Fibroblast of villous mesenchyme (primary cell): ENCODE measurements at regions not wholly inside any gene's neighbourhood (a gene's known extent, or its start where the extent isn't known, plus 50 kb on each side); places are given as distances from the start of the nearest gene placed in this dataset.

ENCODE experiments used
- DNase-seq: peaks from one replicate; pipeline ENCODE4 v3.0.0-alpha.2; 2010; ENCODE audit warnings: low read depth
- H3K4me3 ChIP-seq: 2 replicates; pipeline ENCODE4 v1.5.1; 2011; ENCODE audit warnings: low read depth, mild to moderate bottlenecking, low read length
- TF ChIP-seq, protein P1 (sequence below): IDR thresholded peaks from 2 replicates; pipeline ENCODE4 v1.5.1; 2012; ENCODE audit warnings: low read depth, mild to moderate bottlenecking, low read length; ENCODE audit not compliant: insufficient read depth

DNA sequence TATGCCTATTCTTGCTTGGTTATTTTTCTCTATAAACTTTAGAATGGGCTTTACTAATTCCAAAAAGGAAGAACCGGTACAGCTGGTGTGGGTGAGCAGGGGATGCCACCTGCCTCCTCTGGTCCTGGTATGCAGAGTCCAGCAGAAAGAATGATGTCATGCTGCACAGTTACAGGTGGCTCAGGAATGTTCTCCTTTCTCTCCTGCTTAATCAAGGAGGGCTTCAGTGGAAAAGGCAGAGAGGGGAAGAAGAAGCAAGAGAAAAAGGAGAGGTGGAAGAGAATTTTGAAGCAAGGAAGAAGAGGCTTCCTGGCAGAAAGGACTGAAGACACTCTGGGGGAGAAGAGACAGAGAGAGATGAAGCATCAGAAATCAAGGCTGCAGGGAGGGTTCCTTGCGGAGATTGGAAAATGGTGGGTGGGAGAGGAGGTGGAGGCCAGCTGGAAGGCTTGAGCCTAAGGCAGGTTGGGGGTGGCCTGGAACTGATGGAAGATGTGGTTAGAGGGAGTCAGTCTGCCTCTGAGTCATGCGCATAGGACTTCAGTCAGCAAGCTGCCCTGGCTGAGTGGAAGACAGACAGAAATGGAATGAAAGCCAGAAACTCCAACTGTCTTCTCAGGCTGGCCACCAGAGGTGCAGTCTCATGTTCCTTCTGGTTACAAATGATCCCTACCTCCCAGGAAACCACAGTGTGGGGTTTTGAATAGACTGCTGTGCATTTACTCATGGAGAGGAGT lies 64.6 kb upstream of the CRHR1 start:
- TF ChIP-seq, protein P1, sequence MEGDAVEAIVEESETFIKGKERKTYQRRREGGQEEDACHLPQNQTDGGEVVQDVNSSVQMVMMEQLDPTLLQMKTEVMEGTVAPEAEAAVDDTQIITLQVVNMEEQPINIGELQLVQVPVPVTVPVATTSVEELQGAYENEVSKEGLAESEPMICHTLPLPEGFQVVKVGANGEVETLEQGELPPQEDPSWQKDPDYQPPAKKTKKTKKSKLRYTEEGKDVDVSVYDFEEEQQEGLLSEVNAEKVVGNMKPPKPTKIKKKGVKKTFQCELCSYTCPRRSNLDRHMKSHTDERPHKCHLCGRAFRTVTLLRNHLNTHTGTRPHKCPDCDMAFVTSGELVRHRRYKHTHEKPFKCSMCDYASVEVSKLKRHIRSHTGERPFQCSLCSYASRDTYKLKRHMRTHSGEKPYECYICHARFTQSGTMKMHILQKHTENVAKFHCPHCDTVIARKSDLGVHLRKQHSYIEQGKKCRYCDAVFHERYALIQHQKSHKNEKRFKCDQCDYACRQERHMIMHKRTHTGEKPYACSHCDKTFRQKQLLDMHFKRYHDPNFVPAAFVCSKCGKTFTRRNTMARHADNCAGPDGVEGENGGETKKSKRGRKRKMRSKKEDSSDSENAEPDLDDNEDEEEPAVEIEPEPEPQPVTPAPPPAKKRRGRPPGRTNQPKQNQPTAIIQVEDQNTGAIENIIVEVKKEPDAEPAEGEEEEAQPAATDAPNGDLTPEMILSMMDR = peak; percentile 53
- H3K4me3 ChIP-seq = no peak overlapping the region
- DNase-seq = peak; percentile 61

- TF ChIP-seq, protein P1 = no peak
- H3K4me3 ChIP-seq = no peak overlapping the region
- DNase-seq = no peak
Observed at GRCh38 chr17:45720386-45720785, 63.7 kb upstream of the CRHR1 start.

- TF ChIP-seq, protein P1 = peak; percentile 48
- DNase-seq = peak; percentile 17
- no peak overlapping the region for H3K4me3 ChIP-seq
Observed at GRCh38 chr17:45722161-45722560, 62.0 kb upstream of the CRHR1 start.

- H3K4me3 ChIP-seq = no peak overlapping the region
- TF ChIP-seq, protein P1 = no peak
- no peak for DNase-seq
Observed at GRCh38 chr17:45729294-45729907, 54.7 kb upstream of the CRHR1 start.

DNA sequence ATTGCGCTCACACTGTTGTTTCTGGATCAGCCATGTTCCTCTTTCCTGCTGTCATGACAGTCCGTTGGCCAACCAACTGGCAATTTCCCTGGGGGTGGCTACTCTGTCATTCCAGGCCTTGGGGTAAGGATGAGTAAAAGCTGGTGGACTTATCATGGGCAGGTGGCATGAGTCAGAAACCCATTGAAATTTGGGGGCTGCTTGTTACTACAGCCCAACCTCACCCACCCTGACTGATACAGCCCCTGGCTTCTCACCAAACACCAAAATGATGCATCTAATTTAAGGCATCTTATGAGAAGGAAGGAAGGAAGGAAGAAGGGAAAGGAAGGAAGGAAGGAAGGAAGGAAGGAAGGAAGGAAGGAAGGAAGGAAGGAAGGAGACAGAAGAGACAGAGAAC lies 53.9 kb upstream of the CRHR1 start:
- H3K4me3 ChIP-seq = no peak overlapping the region
- TF ChIP-seq, protein P1 = no peak
- no peak for DNase-seq

GRCh38 chr17:45731459-45731858 lies 52.7 kb upstream of the CRHR1 start:
- TF ChIP-seq, protein P1 = no peak
- DNase-seq = no peak
- no peak overlapping the region for H3K4me3 ChIP-seq
